Peyer's patch (tissue), 4 donors: ENCODE measurements at regions not wholly inside any gene's neighbourhood (a gene's known extent, or its start where the extent isn't known, plus 50 kb on each side); places are given as distances from the start of the nearest gene placed in this dataset.

ENCODE experiments used
- CTCF ChIP-seq, 6 experiments: fragments of 450-650 bp in 4 of 6; fragments of 200-600 bp in 2 of 6; sonication (generic) in 1 of 6; IDR thresholded peaks; one replicate each; pipeline ENCODE4 v1.5.1; 2017 to 2019; ENCODE audit warnings: antibody characterized with exemption in 6 of 6, mild to moderate bottlenecking in 3 of 6, moderate library complexity in 1 of 6
- POLR2A ChIP-seq, 2 donors: fragments of 450-650 bp; IDR thresholded peaks; one replicate each; pipeline ENCODE4 v1.5.1; 2017; ENCODE audit warnings: antibody characterized with exemption in 2 of 2, mild to moderate bottlenecking in 2 of 2, moderate library complexity in 2 of 2

- no peak for TF ChIP-seq CTCF (IDR thresholded peaks at IDR 0.05)
- TF ChIP-seq POLR2A (IDR thresholded peaks at IDR 0.05): no peak
These were observed 84.7 kb upstream of the OLFM1 start for GRCh38 chr9:135002802-135003201.
